IMR-90 (cell line): ENCODE measurements at regions not wholly inside any gene's neighbourhood (a gene's known extent, or its start where the extent isn't known, plus 50 kb on each side); places are given as distances from the start of the nearest gene placed in this dataset.

Experiments used
- ATAC-seq: fragments of 200-7000 bp; cut with Tn5 transposase; 2 replicates; pipeline ENCODE4 v1.9.1; 2020; ENCODE audit warnings: low read depth, mild to moderate bottlenecking, moderate library complexity
- BruUV-seq: library from RNA; stranded (reverse); fragments of 400-500 nt; replicated peaks from 2 replicates; lab custom pipeline; 2021; lab: Mats Ljungman, UMichigan
- CTCF ChIA-PET: fragments of 300-600 bp; formaldehyde crosslinking; extraction: SDS; loops from one replicate; lab custom pipeline; 2021; ENCODE audit warnings: antibody characterized with exemption; lab: Yijun Ruan, JAX
- POLR2A ChIA-PET: fragments of 300-600 bp; sonication (Branson Sonifier 250); formaldehyde crosslinking; loops from one replicate; lab custom pipeline; 2022; ENCODE audit warnings: antibody characterized with exemption; ENCODE audit not compliant: unreplicated experiment; lab: Charles Lee
- DNase-seq: peaks from one replicate; pipeline ENCODE4 v3.0.0; 2013
- H2AFZ ChIP-seq: replicated peaks from 2 replicates; pipeline ENCODE3; 2013; ENCODE audit warnings: low read length, mild to moderate bottlenecking; ENCODE audit not compliant: poor library complexity
- H2AK5ac ChIP-seq: 2 replicates; pipeline ENCODE4 v1.6.1; 2013; ENCODE audit warnings: low read depth, low read length, inconsistent platforms
- H2AK9ac ChIP-seq: replicated peaks from 2 replicates; pipeline ENCODE3; 2013; ENCODE audit warnings: mild to moderate bottlenecking, low read depth, low read length, moderate library complexity; ENCODE audit not compliant: poor library complexity
- H2BK120ac ChIP-seq: 2 replicates; pipeline ENCODE4 v1.6.1; 2013; ENCODE audit warnings: low read depth, low read length, inconsistent platforms
- H2BK15ac ChIP-seq: 3 replicates; pipeline ENCODE4 v1.6.1; 2013; ENCODE audit warnings: low read depth, low read length, inconsistent platforms
- H2BK20ac ChIP-seq: 2 replicates; pipeline ENCODE4 v1.6.1; 2013; ENCODE audit warnings: low read depth, mild to moderate bottlenecking, inconsistent platforms, low read length, moderate library complexity
- H2BK5ac ChIP-seq: 2 replicates; pipeline ENCODE4 v1.6.1; 2013; ENCODE audit warnings: mild to moderate bottlenecking, low read depth, low read length, inconsistent platforms; ENCODE audit not compliant: poor library complexity, severe bottlenecking
- H3K14ac ChIP-seq: replicated peaks from 2 replicates; pipeline ENCODE4 v1.6.1; 2013; ENCODE audit warnings: low read depth, low read length, inconsistent platforms
- H3K18ac ChIP-seq: 2 replicates; pipeline ENCODE4 v1.6.1; 2013; ENCODE audit warnings: low read depth, low read length, control low read depth
- H3K23ac ChIP-seq: 2 replicates; pipeline ENCODE4 v1.6.1; 2013; ENCODE audit warnings: low read depth, low read length, inconsistent platforms
- H3K27ac ChIP-seq: 2 replicates; pipeline ENCODE4 v1.5.1; 2013; ENCODE audit warnings: mild to moderate bottlenecking, control low read depth, low read length; ENCODE audit not compliant: insufficient read depth
- H3K27me3 ChIP-seq: 2 replicates; pipeline ENCODE4 v1.6.1; 2013; ENCODE audit warnings: low read length; ENCODE audit not compliant: control insufficient read depth, insufficient read depth
- H3K36me3 ChIP-seq: 2 replicates; pipeline ENCODE4 v1.6.1; 2013; ENCODE audit warnings: low read length, mixed read lengths; ENCODE audit not compliant: control insufficient read depth, insufficient read depth
- H3K4ac ChIP-seq: 2 replicates; pipeline ENCODE4 v1.6.1; 2013; ENCODE audit warnings: low read depth, low read length, inconsistent platforms
- H3K4me1 ChIP-seq: 2 replicates; pipeline ENCODE4 v1.6.1; 2013; ENCODE audit warnings: low read length, mixed read lengths; ENCODE audit not compliant: control insufficient read depth, insufficient read depth
- H3K4me2 ChIP-seq: 2 replicates; pipeline ENCODE4 v1.6.1; 2013; ENCODE audit warnings: low read depth, mild to moderate bottlenecking, control low read depth, low read length, moderate library complexity
- H3K4me3 ChIP-seq: 2 replicates; pipeline ENCODE4 v1.5.1; 2013; ENCODE audit warnings: low read depth, mild to moderate bottlenecking, control low read depth, low read length, moderate library complexity; ENCODE audit not compliant: insufficient read depth
- H3K56ac ChIP-seq: 2 replicates; pipeline ENCODE4 v1.6.1; 2013; ENCODE audit warnings: low read length, inconsistent platforms; ENCODE audit not compliant: insufficient read depth; ENCODE audit errors: extremely low read depth
- H3K79me1 ChIP-seq, 2 experiments: 2 replicates each; pipeline ENCODE4 v1.6.1; 2013; ENCODE audit warnings: low read length in 2 of 2, inconsistent platforms in 1 of 2, low read depth in 1 of 2
- H3K9ac ChIP-seq: 2 replicates; pipeline ENCODE4 v1.6.1; 2013; ENCODE audit warnings: low read depth, low read length, control low read depth
- H3K9me1 ChIP-seq: 2 replicates; pipeline ENCODE4 v1.6.1; 2013; ENCODE audit warnings: low read length, inconsistent platforms; ENCODE audit not compliant: insufficient read depth
- H3K9me3 ChIP-seq: 2 replicates; pipeline ENCODE4 v1.6.1; 2013; ENCODE audit warnings: low read length; ENCODE audit not compliant: control insufficient read depth, insufficient read depth
- H4K20me1 ChIP-seq: 2 replicates; pipeline ENCODE4 v1.6.1; 2013; ENCODE audit warnings: low read length, inconsistent platforms; ENCODE audit not compliant: insufficient read depth
- H4K5ac ChIP-seq: 2 replicates; pipeline ENCODE4 v1.6.1; 2013; ENCODE audit warnings: mild to moderate bottlenecking, low read depth, low read length, control low read depth
- H4K8ac ChIP-seq, 2 experiments: 2 replicates each; pipeline ENCODE4 v1.6.1; 2013; ENCODE audit warnings: low read depth in 2 of 2, low read length in 2 of 2, control low read depth in 1 of 2, inconsistent platforms in 1 of 2
- H4K91ac ChIP-seq: 2 replicates; pipeline ENCODE4 v1.6.1; 2013; ENCODE audit warnings: low read depth, low read length, inconsistent platforms; ENCODE audit not compliant: insufficient read depth
- BHLHE40 ChIP-seq: fragments of 150-350 bp; IDR thresholded peaks from 2 replicates; pipeline ENCODE4 v1.6.1; 2016; ENCODE audit warnings: mild to moderate bottlenecking, low read depth, low read length
- CEBPB ChIP-seq: IDR thresholded peaks from 2 replicates; pipeline ENCODE4 v1.6.1; 2012; ENCODE audit warnings: low read depth, low read length, improper control_type of control experiment
- CHD1 ChIP-seq: IDR thresholded peaks from 2 replicates; pipeline ENCODE4 v1.6.1; 2012; ENCODE audit warnings: low read depth, low read length, improper control_type of control experiment
- FOS ChIP-seq: fragments of 150-350 bp; IDR thresholded peaks from 2 replicates; pipeline ENCODE4 v1.6.1; 2016; ENCODE audit warnings: low read depth, low read length
- NFE2L2 ChIP-seq: fragments of 150-350 bp; IDR thresholded peaks from 2 replicates; pipeline ENCODE4 v1.6.1; 2016; ENCODE audit warnings: low read depth, mild to moderate bottlenecking, low read length
- RAD21 ChIP-seq: IDR thresholded peaks from 2 replicates; pipeline ENCODE4 v1.6.1; 2012; ENCODE audit warnings: low read length, improper control_type of control experiment
- RCOR1 ChIP-seq: IDR thresholded peaks from 2 replicates; pipeline ENCODE4 v1.6.1; 2012; ENCODE audit warnings: mild to moderate bottlenecking, low read length, improper control_type of control experiment; ENCODE audit not compliant: insufficient replicate concordance
- SMC3 ChIP-seq: fragments of 150-350 bp; IDR thresholded peaks from 2 replicates; pipeline ENCODE4 v1.6.1; 2016; ENCODE audit warnings: low read depth, mild to moderate bottlenecking, antibody characterized with exemption, low read length, moderate library complexity
- USF2 ChIP-seq: fragments of 150-350 bp; IDR thresholded peaks from 2 replicates; pipeline ENCODE4 v1.6.1; 2017; ENCODE audit warnings: mild to moderate bottlenecking, antibody characterized with exemption, low read length, low read depth
- WGBS, 2 experiments: methylation state at CpG; one replicate each; pipeline versions ENCODE4 v1.1.5 to v1.1.7; 2013; ENCODE audit warnings: missing lambda C conversion rate in 2 of 2; ENCODE audit not compliant: insufficient read length in 1 of 2; ENCODE audit errors: extremely low coverage in 2 of 2; 5-methylcytosine and 5-hydroxymethylcytosine counted together
- dilution Hi-C: fragments of 300-500 bp; cut with HindIII; formaldehyde crosslinking; loops from one replicate; pipeline ENCODE4 v1.14.3; 2018; ENCODE audit warnings: low sequenced_read_pairs; ENCODE audit not compliant: unreplicated experiment
- in situ Hi-C: fragments of 300-500 bp; cut with MboI; formaldehyde crosslinking; loops from 3 replicates; pipeline ENCODE4 v1.14.3; 2019; ENCODE audit warnings: low sequenced_read_pairs, inconsistent platforms, mixed read lengths
- intact Hi-C: fragments of 100-400 bp; cut with micrococcal nuclease; formaldehyde crosslinking; loops from 2 replicates; pipeline ENCODE4 v1.10.0; 2022

- Histone ChIP-seq H3K79me1 (no peaks in the 10 kb centered on the region), H4K8ac (no peak overlapping the region), H3K4ac (no peak overlapping the region), H3K23ac (no peak overlapping the region), H3K36me3 (no peaks in the 10 kb centered on the region), H3K9me3 (no peaks in the 10 kb centered on the region), H3K4me3 (no peak overlapping the region), H3K27me3 (no peaks in the 10 kb centered on the region), H4K5ac (no peak overlapping the region), H2BK5ac (no peak overlapping the region), H3K4me1 (no peaks in the 10 kb centered on the region), H2AK5ac (no peak overlapping the region), H3K9ac (no peak overlapping the region), H3K4me2 (no peak overlapping the region), H4K20me1 (no peaks in the 10 kb centered on the region), H3K14ac (no peak overlapping the region), H2AK9ac (no peak overlapping the region), H3K9me1 (no peaks in the 10 kb centered on the region), H3K18ac (no peak overlapping the region), H2BK120ac (no peak overlapping the region), H4K91ac (no peak overlapping the region), H2AFZ (no peak overlapping the region), H2BK20ac (no peak overlapping the region), H3K56ac (no peak overlapping the region), H3K27ac (no peak overlapping the region), H2BK15ac (no peak overlapping the region)
- ChIA-PET POLR2A (no interaction called here), CTCF (no interaction called here)
- intact Hi-C loops, result no loop called here
- DNase-seq (no peak), ATAC-seq (no peak)
- 67% methylated on average over 1 of the region's 9 CpGs; no CpG with 5 or more reads in 1 of the 2 experiments for WGBS, 2 experiments
- BruUV-seq, result no TSS peak
- in situ Hi-C loops, result no loop called here
- no peak for TF ChIP-seq FOS
- TF ChIP-seq CHD1, result no peak
- TF ChIP-seq CEBPB, result no peak
- no peak for TF ChIP-seq SMC3
- no peak for TF ChIP-seq USF2
- TF ChIP-seq RAD21, result no peak
- no peak for TF ChIP-seq BHLHE40
- TF ChIP-seq RCOR1, result no peak
- no peak for TF ChIP-seq NFE2L2
- dilution Hi-C loops, result no loop called here
These were observed 195.5 kb upstream of the DUSP10 start for GRCh38 chr1:221937155-221937953.
